HG03066 (cell line): ENCODE measurements at regions not wholly inside any gene's neighbourhood (a gene's known extent, or its start where the extent isn't known, plus 50 kb on each side); places are given as distances from the start of the nearest gene placed in this dataset.
A peak's percentile ranks its signal among the peaks of the same experiment; 100 is the strongest.

Source experiments
- ATAC-seq: cut with Tn5 transposase; IDR thresholded peaks from one replicate; pipeline ENCODE4 v1.9.1; 2021; ENCODE audit warnings: low read depth; ENCODE audit not compliant: unreplicated experiment

GRCh38 chr2:217330647-217331046, 470.8 kb upstream of the TNP1 start:
- ATAC-seq = no peak

- ATAC-seq = no peak
Measured at GRCh38 chr2:217329023-217329431, 469.2 kb upstream of the TNP1 start.

GRCh38 chr2:217328622-217328978, 468.7 kb upstream of the TNP1 start:
- no peak for ATAC-seq

- no peak for ATAC-seq
Measured at GRCh38 chr2:217327953-217328621, 468.2 kb upstream of the TNP1 start.

GRCh38 chr2:217326238-217327022, 466.6 kb upstream of the TNP1 start:
- ATAC-seq = no peak

GRCh38 chr2:217325816-217326215, 466.0 kb upstream of the TNP1 start:
- no peak for ATAC-seq

- ATAC-seq = no peak
Measured at GRCh38 chr2:217325251-217325650, 465.4 kb upstream of the TNP1 start.

- peak; percentile 73 for ATAC-seq
Measured at GRCh38 chr2:217316743-217317142, 456.9 kb upstream of the TNP1 start.

GRCh38 chr2:217314021-217314460, 454.2 kb upstream of the TNP1 start:
- no peak for ATAC-seq

GRCh38 chr2:217313386-217313785, 453.5 kb upstream of the TNP1 start:
- ATAC-seq = no peak

GRCh38 chr2:217309056-217309455, 449.2 kb upstream of the TNP1 start:
- no peak for ATAC-seq

- no peak for ATAC-seq
Measured at GRCh38 chr2:217307023-217307422, 447.2 kb upstream of the TNP1 start.

- ATAC-seq = no peak
Measured at GRCh38 chr2:217305882-217306281, 446.0 kb upstream of the TNP1 start.

GRCh38 chr2:217304582-217304981, 444.7 kb upstream of the TNP1 start:
- no peak for ATAC-seq

- no peak for ATAC-seq
Measured at GRCh38 chr2:217302856-217303255, 443.0 kb upstream of the TNP1 start.

- ATAC-seq = no peak
Measured at GRCh38 chr2:217301142-217301925, 441.5 kb upstream of the TNP1 start.

- ATAC-seq = no peak
Measured at GRCh38 chr2:217299590-217299989, 439.7 kb upstream of the TNP1 start.

- ATAC-seq = no peak
Measured at GRCh38 chr2:217297096-217297495, 437.2 kb upstream of the TNP1 start.

- no peak for ATAC-seq
Measured at GRCh38 chr2:217294818-217295217, 435.0 kb upstream of the TNP1 start.

- ATAC-seq = no peak
Measured at GRCh38 chr2:217294211-217294610, 434.3 kb upstream of the TNP1 start.

- no peak for ATAC-seq
Measured at GRCh38 chr2:217293607-217294006, 433.7 kb upstream of the TNP1 start.
